Stimulated activated naive CD8-positive, alpha-beta T cell treated with anti-CD3 and anti-CD28 coated beads, Interleukin-15, Interleukin-2, amounts not matched to agents 100 ng/mL and 50 ng/mL, for 24 hours (primary cell): ENCODE measurements at regions not wholly inside any gene's neighbourhood (a gene's known extent, or its start where the extent isn't known, plus 50 kb on each side); places are given as distances from the start of the nearest gene placed in this dataset.

Experiments used
- H3K27ac Mint-ChIP-seq: one replicate; pipeline ENCODE4 v1.8.0; 2021; ENCODE audit warnings: mild to moderate bottlenecking, mixed read lengths
- H3K27me3 Mint-ChIP-seq: one replicate; pipeline ENCODE4 v1.8.0; 2021; ENCODE audit warnings: mixed read lengths
- H3K36me3 Mint-ChIP-seq: one replicate; pipeline ENCODE4 v1.8.0; 2021; ENCODE audit warnings: low read depth, mixed read lengths
- H3K4me1 Mint-ChIP-seq: one replicate; pipeline ENCODE4 v1.8.0; 2021; ENCODE audit warnings: low read depth, mixed read lengths
- H3K4me3 Mint-ChIP-seq: one replicate; pipeline ENCODE4 v1.8.0; 2021; ENCODE audit warnings: mild to moderate bottlenecking, mixed read lengths
- H3K9me3 Mint-ChIP-seq: one replicate; pipeline ENCODE4 v1.8.0; 2021; ENCODE audit warnings: mixed read lengths

DNA sequence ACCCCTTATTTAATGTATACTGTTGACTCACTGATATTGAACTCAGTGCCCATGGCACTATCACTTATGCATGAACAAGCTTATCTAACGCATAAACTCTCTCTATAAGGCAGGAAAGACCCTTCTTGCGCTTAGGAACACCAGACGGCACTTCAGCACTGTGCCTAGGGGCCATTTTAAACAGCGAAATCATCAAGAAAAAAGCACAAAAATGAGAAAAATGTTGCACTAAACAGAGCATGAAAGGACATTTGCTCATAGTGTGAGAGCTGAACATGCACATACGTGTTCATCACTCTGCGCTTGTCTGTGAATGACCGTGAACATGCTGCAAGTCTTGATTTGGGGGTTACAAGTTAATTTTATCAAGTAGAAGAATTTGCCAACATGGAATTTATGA, 109.6 kb downstream of the WDR11 start:
- Mint-ChIP-seq H3K27me3 (peaks cover 20% of the 10 kb centered on the region), H3K27ac (no peak overlapping the region), H3K4me1 (no peaks in the 10 kb centered on the region), H3K9me3 (no peaks in the 10 kb centered on the region), H3K36me3 (no peaks in the 10 kb centered on the region), H3K4me3 (no peak overlapping the region)

DNA sequence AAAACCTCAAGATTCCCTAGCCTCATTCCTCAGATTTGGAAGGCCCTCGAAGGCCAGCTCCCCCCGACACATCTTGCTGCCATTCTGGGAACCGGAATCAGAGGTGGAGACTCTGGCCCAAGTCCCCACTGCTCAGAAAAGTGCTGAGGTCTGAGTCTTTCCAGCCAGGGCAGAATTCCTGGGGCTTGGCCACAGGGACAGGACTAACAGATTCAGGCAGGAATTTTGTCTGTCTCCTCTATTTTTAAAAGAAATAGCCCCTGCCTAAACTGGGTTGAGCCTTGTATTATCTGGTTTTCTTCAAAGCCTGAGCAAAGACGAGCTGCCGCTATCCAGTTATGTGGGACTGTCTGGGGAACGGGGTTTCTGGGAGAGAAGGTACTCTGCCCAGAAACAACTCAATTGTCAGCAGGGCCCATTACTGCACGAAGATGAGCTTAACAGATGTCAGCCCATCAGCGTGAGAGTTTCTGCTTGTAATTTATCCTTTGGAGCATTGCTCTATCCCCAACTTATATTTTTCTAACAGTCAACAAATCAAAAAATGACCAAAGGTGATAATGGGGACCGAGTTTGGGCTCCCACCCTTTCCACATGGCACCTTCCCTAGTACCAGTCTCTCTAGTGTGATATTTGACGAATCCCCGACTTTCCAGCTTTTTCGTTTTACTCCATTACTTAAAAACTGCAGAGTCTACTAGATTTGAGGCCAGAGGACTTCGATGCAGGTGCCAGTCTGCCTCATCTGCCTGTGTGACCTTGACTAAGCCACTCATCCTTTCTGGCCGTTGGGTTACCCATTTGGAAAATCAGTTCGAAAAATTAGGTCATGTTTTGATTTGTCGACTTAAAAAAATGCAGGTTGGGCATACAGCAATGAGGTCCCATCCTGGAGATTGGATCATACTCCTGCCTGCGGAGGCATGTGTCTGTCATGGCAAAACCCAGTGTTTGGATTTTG, 110.9 kb downstream of the WDR11 start:
- no peaks in the 10 kb centered on the region for H3K36me3 Mint-ChIP-seq
- no peak overlapping the region for H3K27ac Mint-ChIP-seq
- H3K27me3 Mint-ChIP-seq, result peaks cover 18% of the 10 kb centered on the region
- no peaks in the 10 kb centered on the region for H3K4me1 Mint-ChIP-seq
- H3K4me3 Mint-ChIP-seq, result no peak overlapping the region
- H3K9me3 Mint-ChIP-seq, result no peaks in the 10 kb centered on the region

DNA sequence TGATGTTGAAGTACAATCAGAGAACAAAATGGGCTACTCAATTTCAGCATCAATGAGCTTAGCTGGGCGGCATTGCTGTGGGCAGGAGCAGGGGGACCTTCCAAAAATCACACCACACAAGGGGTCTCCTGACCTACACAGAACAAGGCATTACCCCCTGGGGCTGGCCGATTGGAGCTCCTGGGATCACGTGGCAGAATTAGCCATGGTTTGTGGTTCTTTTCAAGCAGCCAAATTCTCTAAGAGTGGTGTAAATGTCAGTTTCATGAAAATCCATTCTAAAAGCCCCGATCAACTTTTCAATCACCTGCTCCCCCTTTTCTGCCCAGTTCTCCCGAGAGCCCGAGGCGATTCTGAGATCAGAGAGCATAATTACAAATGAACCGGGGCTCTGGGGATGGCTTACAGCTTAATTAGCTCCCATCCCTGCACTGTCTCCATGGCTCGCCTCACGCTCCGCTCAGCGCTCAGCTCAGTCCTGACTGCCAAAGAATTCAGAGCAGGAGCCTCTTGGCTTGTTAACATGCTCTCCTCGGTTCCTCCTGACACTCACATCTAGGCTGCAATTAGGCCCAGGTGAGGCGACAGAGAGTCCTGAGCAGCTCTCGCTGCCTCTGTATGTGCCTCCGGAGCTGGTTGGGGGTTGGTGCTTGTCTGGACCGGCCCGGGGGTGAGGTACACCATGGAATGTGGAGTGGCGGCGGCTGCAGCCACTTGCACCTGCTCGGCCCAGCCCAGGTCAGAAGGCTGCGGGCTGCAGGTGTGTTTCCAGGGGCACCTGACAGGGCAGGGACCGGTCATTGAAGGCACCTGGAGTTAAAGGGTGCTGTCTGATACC, 111.8 kb downstream of the WDR11 start:
- H3K27me3 Mint-ChIP-seq, result peaks cover 18% of the 10 kb centered on the region
- no peak overlapping the region for H3K4me3 Mint-ChIP-seq
- no peaks in the 10 kb centered on the region for H3K4me1 Mint-ChIP-seq
- H3K9me3 Mint-ChIP-seq, result no peaks in the 10 kb centered on the region
- no peaks in the 10 kb centered on the region for H3K36me3 Mint-ChIP-seq
- H3K27ac Mint-ChIP-seq, result no peak overlapping the region

DNA sequence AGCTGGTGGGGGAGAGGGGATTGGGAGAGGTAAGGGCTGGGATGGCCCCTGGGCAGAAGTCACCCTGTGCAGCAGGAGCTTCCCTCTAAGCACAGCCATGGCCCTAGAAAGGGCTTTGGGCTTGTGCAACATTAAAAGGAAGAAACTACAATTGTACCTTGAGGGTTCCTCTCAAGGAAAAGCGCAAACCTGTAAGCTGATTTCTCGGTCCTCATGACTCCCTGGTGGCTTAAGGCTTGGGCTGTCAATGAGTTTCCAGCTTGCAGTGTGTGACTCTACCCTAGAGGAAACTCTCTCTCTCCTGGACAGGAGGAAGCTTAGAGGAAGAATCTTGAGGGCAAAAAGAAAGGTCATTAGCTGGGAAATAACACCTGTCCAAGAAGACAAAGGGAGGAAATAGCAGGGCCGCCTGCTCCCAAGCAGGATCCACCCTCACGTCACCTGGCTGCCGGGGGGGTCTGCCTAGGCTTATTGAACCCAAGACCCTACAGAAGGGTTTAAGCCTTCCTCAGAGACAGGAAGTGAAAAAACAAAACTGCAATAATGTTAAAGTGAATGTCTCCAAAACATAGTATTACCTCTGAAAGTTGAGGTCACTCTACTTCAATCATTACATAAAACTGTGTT, 112.5 kb downstream of the WDR11 start:
- no peak overlapping the region for H3K27ac Mint-ChIP-seq
- no peaks in the 10 kb centered on the region for H3K9me3 Mint-ChIP-seq
- no peak overlapping the region for H3K4me3 Mint-ChIP-seq
- no peaks in the 10 kb centered on the region for H3K36me3 Mint-ChIP-seq
- H3K4me1 Mint-ChIP-seq, result no peaks in the 10 kb centered on the region
- peaks cover 22% of the 10 kb centered on the region for H3K27me3 Mint-ChIP-seq

DNA sequence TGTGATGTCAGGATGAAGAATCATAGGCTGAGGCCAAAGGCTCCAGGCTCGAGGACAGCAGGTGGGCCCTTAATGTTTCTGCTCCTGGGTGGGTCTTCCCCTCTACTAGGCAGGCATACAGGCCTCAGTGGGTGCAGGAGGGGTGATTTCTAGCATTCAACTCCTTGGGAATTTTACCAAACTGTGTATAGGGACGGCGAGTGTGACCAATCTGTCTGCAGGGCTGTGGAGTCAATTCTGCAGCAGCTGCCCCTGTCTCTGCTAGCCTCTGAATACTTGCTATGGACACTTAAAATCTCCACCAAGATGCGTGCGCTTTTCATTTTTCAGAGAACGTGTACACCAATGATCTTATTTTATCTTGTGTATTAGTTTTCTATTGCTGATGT, 115.5 kb downstream of the WDR11 start:
- no peak overlapping the region for H3K27ac Mint-ChIP-seq
- H3K9me3 Mint-ChIP-seq, result no peaks in the 10 kb centered on the region
- H3K27me3 Mint-ChIP-seq, result peaks cover 22% of the 10 kb centered on the region

DNA sequence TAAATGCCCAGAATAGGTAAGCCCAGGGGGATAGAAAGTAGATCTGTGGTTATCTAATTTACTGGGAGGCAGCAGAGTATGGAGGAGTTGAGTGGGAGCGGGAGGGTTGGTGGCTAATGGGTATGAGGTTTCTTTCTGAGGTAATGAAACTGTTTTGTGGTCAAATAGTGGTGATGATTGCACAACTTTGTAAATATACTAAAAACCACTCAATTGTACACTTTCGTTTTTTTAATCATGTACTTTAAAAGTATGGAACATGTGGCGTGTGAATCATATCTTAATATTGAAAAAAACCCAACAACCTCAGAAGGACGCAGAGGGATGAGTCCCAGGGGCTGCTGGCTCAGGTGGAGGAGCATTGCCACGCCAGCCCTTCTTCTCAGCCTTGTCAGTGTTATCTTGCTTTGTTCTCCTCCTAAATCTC, 118.1 kb downstream of the WDR11 start:
- Mint-ChIP-seq H3K4me1 (no peaks in the 10 kb centered on the region), H3K27me3 (peaks cover 26% of the 10 kb centered on the region), H3K4me3 (no peak overlapping the region), H3K9me3 (no peaks in the 10 kb centered on the region), H3K27ac (no peak overlapping the region), H3K36me3 (no peaks in the 10 kb centered on the region)

More for the DNA sequence above, 115.5 kb downstream of the WDR11 start:
- H3K36me3 Mint-ChIP-seq, result no peaks in the 10 kb centered on the region
- no peaks in the 10 kb centered on the region for H3K4me1 Mint-ChIP-seq
- no peak overlapping the region for H3K4me3 Mint-ChIP-seq

DNA sequence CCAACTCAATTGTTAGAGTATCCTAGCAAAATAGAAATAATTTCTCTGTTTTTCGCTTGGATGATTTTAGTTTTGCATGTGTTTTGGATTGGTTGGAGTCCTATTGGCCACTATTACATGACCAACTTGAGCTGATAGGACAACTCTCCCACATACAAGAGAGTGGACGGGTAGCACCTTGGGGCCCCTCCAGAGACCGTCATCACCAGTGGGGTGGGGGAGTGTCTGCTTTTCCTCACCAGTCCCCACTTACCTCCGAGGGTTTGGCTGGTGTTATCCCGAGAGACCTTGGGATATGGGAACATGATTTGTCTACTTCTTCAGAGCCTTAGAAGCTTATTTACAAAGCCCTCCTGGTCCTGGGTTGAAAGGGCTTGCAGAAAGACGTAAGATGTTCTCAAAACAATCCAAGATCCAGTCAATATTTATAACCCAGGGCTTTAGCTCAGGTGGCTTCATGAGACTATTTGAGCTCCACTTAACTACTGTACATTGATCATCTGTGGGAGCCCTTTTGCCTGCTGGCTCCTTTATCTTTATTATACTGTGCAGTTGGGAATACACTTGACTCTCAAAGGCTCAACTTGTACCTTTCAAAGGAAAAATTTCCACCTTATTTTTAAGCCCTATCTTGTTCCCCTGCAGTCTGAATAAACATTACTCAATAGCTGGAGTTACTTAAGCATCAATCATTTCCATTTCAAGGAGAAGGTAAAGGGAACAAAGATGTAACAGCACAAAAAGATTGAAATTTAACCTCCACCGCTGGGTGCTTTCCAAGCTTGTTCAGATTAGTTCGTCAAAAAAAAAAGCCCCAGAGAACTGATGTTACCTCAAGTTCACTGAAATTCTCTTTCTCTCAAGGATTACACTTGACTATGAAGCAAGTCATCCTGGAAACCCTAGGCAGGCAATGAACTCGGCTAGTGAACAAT, 119.7 kb downstream of the WDR11 start:
- Mint-ChIP-seq H3K4me3 (no peak overlapping the region), H3K9me3 (peaks cover 1% of the 10 kb centered on the region), H3K27me3 (peaks cover 30% of the 10 kb centered on the region), H3K36me3 (no peaks in the 10 kb centered on the region), H3K4me1 (no peaks in the 10 kb centered on the region), H3K27ac (no peak overlapping the region)

DNA sequence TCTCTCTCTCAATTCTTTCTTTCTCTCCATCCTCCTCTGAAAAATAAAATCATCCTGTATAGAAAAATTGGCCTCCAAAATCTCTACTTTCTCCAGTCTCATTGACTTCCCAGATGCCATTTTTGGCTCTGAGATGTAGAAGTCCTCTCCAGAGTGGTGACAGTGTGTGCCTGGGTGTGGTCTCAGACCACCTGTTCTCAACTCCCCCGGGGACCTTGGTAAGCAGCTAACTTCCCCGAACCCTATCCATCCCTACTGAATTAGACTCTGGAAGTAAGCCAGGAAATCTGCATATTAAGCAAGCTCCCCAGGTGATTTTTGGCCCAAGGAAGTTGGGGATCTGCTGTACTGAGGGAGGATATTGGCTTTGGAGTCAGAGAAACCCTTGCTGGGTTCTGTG, 120.5 kb downstream of the WDR11 start:
- Mint-ChIP-seq H3K9me3 (peaks cover 3% of the 10 kb centered on the region), H3K27me3 (peaks cover 35% of the 10 kb centered on the region), H3K4me3 (no peak overlapping the region), H3K36me3 (no peaks in the 10 kb centered on the region), H3K27ac (no peak overlapping the region), H3K4me1 (no peaks in the 10 kb centered on the region)

DNA sequence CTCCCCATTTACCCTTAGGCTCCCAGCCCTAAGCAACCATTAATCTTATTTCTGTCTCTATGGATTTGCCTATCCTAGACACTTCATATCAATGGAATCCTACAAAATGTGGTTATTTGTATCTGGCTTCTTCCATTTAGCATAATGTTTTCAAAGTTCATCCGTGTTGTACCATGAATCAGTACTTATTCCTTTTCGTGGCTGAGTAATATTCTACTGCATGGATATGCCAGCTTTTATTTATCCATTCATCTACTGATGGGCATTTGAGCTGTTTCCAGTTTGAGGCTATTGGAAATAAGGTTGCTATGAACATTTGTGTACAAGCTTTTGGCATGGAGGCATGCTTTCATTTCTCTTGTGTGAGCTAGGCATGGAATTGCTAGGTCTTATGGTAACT, 121.1 kb downstream of the WDR11 start:
- Mint-ChIP-seq H3K27me3 (peaks cover 36% of the 10 kb centered on the region), H3K4me3 (no peak overlapping the region), H3K9me3 (peaks cover 3% of the 10 kb centered on the region), H3K4me1 (no peaks in the 10 kb centered on the region), H3K36me3 (no peaks in the 10 kb centered on the region), H3K27ac (no peak overlapping the region)

DNA sequence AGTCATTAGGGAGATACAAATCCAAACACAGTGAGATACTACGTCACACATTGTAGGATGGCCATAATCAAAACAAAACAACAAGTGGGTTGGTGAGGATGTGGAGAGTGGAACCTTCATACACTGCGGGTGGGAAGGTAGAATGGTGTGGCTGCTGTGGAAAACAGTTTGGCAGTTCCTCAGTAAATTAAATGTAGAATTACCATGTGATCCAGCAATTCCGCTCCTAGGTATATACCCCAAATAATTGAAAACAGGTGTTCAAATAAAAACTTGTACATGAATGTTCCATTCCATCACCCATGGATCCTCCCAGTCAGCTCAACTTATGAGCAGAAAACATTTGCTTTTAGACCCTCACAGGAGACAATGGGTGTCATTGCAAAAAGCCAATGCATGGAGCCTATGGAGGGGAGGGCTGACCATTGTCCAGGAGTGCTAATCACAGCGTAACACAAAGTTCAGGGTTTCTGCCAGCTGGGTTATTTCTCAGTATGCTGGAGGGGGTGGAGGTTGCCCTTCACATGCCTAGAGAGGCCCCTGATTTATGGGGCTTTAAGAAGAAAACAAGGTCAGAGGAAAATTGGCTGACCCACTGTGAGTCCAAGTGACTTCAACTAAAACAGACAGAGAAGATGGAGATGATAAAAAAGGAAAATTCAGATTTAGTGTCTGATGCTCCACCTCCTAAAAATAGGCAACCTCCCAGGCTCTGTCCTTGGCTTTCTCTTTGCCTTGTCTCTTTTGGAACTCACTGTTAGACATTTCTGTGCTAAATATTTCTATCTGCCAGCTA, 124.1 kb downstream of the WDR11 start:
- no peaks in the 10 kb centered on the region for H3K36me3 Mint-ChIP-seq
- peaks cover 3% of the 10 kb centered on the region for H3K9me3 Mint-ChIP-seq
- H3K4me3 Mint-ChIP-seq, result no peak overlapping the region
- H3K4me1 Mint-ChIP-seq, result no peaks in the 10 kb centered on the region
- peaks cover 48% of the 10 kb centered on the region for H3K27me3 Mint-ChIP-seq
- no peak overlapping the region for H3K27ac Mint-ChIP-seq

DNA sequence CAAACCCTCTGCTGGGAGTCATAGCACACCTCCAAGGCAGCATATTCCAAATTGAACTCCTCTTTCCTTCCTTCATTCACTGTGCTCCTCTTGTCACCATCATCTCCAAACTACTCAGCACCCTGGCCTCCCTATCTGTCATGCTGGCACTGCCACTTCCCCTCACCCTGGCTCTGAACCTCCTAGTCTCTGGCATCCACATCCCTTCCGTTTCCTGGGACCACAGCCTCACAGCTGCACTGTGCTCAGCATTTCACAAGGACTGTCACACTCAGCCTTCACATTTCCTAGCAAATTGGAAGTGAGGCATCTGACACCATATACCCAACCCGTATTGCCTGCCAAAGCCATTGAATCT, 124.7 kb downstream of the WDR11 start:
- H3K4me3 Mint-ChIP-seq, result no peak overlapping the region
- peaks cover 3% of the 10 kb centered on the region for H3K9me3 Mint-ChIP-seq
- no peaks in the 10 kb centered on the region for H3K4me1 Mint-ChIP-seq
- H3K27ac Mint-ChIP-seq, result no peak overlapping the region
- H3K27me3 Mint-ChIP-seq, result peaks cover 48% of the 10 kb centered on the region
- no peaks in the 10 kb centered on the region for H3K36me3 Mint-ChIP-seq

DNA sequence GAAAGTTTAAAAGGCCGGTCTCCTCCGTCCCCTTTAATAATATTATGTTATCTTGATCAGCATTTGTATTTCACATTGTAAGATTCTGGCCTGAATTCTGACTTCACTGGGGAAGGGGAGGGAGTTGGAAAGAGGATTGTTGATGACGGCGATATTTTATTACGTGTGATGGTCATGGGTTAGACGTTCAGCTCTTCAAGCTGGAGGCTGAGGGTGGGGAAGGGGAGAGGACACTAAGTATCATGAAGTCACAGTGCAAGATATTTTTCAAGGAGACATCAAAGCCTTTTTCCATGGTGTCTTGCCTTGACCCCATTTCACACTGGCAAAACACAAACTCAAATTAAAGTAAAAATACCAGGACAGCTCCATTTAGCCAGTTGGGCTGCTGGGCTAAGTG, 126.7 kb downstream of the WDR11 start:
- Mint-ChIP-seq H3K27me3 (peaks cover 56% of the 10 kb centered on the region), H3K4me3 (no peak overlapping the region), H3K36me3 (no peaks in the 10 kb centered on the region), H3K4me1 (no peaks in the 10 kb centered on the region), H3K27ac (no peak overlapping the region), H3K9me3 (peaks cover 3% of the 10 kb centered on the region)

DNA sequence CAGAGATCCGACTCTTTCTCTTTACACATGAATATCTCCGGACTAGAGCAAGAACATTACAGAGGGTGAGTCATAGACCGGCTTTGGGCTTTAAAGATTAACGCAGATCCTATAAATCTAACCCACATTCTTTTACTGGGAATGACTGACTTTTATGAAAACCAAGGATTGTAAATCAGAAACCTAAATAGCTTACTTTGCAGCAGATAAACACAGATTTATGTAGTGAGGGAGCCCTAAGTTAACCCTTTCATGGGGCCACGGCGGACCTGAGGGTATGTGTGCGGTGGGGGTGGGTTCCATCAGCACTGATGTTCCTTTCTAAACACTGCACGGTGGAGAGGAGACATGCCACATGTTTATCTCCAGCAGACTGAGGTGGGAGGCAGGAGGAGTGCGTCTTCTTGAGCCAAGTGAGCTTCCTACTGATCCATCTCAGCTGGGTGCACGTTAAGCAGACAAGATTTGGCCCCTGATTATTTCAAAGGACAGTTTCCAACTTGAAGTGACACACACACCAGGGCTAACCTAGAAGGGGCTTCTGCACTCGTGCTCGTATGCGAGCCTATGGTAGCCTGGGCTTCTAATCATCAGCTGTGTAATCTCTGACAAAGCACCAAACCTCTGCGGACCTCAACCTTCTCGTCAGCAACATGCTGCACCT, 127.6 kb downstream of the WDR11 start:
- Mint-ChIP-seq H3K4me1 (no peaks in the 10 kb centered on the region), H3K27ac (no peak overlapping the region), H3K27me3 (peaks cover 56% of the 10 kb centered on the region), H3K4me3 (no peak overlapping the region), H3K9me3 (peaks cover 3% of the 10 kb centered on the region), H3K36me3 (no peaks in the 10 kb centered on the region)
